Endothelial cell (in vitro differentiated cells): ENCODE measurements at regions not wholly inside any gene's neighbourhood (a gene's known extent, or its start where the extent isn't known, plus 50 kb on each side); places are given as distances from the start of the nearest gene placed in this dataset.

Experiments
- DNase-seq: peaks from one replicate; pipeline ENCODE4 v3.0.0; 2021; ENCODE audit warnings: low spot score
- H3K27ac Mint-ChIP-seq: one replicate; pipeline ENCODE4 v1.8.0; 2021; ENCODE audit warnings: mixed read lengths, inconsistent platforms; ENCODE audit not compliant: unreplicated experiment
- H3K27me3 Mint-ChIP-seq: one replicate; pipeline ENCODE4 v1.8.0; 2021; ENCODE audit warnings: mild to moderate bottlenecking, moderate library complexity, mixed read lengths, inconsistent platforms; ENCODE audit not compliant: unreplicated experiment
- H3K36me3 Mint-ChIP-seq: one replicate; pipeline ENCODE4 v1.8.0; 2021; ENCODE audit warnings: mild to moderate bottlenecking, low read depth, mixed read lengths, inconsistent platforms; ENCODE audit not compliant: unreplicated experiment
- H3K4me1 Mint-ChIP-seq: one replicate; pipeline ENCODE4 v1.8.0; 2021; ENCODE audit warnings: mild to moderate bottlenecking, mixed read lengths, inconsistent platforms; ENCODE audit not compliant: unreplicated experiment
- H3K4me3 Mint-ChIP-seq: one replicate; pipeline ENCODE4 v1.8.0; 2021; ENCODE audit warnings: mild to moderate bottlenecking, mixed read lengths, inconsistent platforms; ENCODE audit not compliant: unreplicated experiment
- H3K9me3 Mint-ChIP-seq: one replicate; pipeline ENCODE4 v1.8.0; 2021; ENCODE audit warnings: mixed read lengths, inconsistent platforms; ENCODE audit not compliant: unreplicated experiment
- TF ChIP-seq, protein P1 (sequence below): fragments of 200-600 bp; sonication (generic); IDR thresholded peaks from one replicate; pipeline ENCODE4 v1.5.0; 2021; ENCODE audit warnings: antibody characterized with exemption; ENCODE audit not compliant: unreplicated experiment

- Mint-ChIP-seq H3K9me3 (no peaks in the 10 kb centered on the region), H3K36me3 (no peaks in the 10 kb centered on the region), H3K4me1 (no peaks in the 10 kb centered on the region), H3K27me3 (no peaks in the 10 kb centered on the region), H3K27ac (no peak overlapping the region), H3K4me3 (no peak overlapping the region)
- TF ChIP-seq, protein P1, sequence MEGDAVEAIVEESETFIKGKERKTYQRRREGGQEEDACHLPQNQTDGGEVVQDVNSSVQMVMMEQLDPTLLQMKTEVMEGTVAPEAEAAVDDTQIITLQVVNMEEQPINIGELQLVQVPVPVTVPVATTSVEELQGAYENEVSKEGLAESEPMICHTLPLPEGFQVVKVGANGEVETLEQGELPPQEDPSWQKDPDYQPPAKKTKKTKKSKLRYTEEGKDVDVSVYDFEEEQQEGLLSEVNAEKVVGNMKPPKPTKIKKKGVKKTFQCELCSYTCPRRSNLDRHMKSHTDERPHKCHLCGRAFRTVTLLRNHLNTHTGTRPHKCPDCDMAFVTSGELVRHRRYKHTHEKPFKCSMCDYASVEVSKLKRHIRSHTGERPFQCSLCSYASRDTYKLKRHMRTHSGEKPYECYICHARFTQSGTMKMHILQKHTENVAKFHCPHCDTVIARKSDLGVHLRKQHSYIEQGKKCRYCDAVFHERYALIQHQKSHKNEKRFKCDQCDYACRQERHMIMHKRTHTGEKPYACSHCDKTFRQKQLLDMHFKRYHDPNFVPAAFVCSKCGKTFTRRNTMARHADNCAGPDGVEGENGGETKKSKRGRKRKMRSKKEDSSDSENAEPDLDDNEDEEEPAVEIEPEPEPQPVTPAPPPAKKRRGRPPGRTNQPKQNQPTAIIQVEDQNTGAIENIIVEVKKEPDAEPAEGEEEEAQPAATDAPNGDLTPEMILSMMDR, result no peak
- no peak for DNase-seq
Measured at GRCh38 chr18:42228581-42228980, 273.5 kb downstream of the PIK3C3 start.

DNA sequence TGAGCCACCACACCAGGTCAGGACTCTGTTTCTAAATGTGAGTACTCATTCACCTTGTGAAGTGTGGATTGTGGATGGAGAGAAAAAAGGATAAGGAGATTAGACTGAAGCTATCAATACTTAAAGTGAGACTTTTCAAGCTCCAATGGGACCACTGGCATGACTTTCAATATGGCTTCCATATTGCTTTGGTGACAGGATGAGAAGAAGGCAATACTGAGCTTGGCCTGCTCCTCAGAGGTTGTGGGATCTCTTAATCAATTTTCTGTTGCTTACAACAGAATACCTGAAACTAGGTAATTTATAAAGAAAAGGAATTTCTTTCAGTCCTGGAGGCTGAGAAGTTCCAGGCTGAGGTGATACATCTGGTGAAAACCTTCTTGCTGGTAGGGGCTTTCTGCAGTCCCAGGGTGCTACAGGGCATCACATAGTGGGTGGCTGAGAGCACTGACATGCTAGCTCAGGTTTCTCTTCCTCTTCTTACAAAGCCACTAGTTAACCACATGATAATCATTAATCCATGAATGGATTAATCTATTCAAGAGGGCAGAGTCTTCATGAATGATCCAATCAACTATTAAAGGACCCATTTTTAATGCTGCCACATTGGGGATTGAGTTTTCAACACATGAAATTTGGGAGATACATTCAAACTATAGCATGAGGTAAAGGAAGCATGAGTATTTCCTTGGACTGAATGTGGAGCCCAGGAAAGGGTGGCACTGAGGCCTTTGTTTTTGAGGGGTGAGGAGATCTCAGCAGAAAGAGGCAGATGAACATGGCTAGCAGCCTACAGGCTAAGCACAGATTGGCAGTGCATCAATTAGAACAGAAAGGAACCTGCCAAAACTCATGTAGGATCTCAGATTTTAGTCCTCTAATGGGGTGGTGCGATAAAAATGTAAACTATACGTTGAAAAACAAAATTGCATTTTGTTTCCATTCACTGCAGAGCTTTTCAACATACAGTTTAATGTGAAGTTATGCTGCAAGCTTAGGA lies 274.5 kb downstream of the PIK3C3 start:
- H3K27me3 Mint-ChIP-seq, result no peaks in the 10 kb centered on the region
- TF ChIP-seq, protein P1, result no peak
- no peak overlapping the region for H3K4me3 Mint-ChIP-seq
- H3K9me3 Mint-ChIP-seq, result no peaks in the 10 kb centered on the region
- H3K36me3 Mint-ChIP-seq, result no peaks in the 10 kb centered on the region
- DNase-seq, result no peak
- no peak overlapping the region for H3K27ac Mint-ChIP-seq
- H3K4me1 Mint-ChIP-seq, result no peaks in the 10 kb centered on the region

GRCh38 chr18:42230636-42231035 lies 275.6 kb downstream of the PIK3C3 start:
- Mint-ChIP-seq H3K27ac (no peak overlapping the region), H3K4me3 (no peak overlapping the region), H3K9me3 (no peaks in the 10 kb centered on the region), H3K36me3 (no peaks in the 10 kb centered on the region), H3K27me3 (no peaks in the 10 kb centered on the region), H3K4me1 (no peaks in the 10 kb centered on the region)
- TF ChIP-seq, protein P1, result no peak
- no peak for DNase-seq

DNA sequence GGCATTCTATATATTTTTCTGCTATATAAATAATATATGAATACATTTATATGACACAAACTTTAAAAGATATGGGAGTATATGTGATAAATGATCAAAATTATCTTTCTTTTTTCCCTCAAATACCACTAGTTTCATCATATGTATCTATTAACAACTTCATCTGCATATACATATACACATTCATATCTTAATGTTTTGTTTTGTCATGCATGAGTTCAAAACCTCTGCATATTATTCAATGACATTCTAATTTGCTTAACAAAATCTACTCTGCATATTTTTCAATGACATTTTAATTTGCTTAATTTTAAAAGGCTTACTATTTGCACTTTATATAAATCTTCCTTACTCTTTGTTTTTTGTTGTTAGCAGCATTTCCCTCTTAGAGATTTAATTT lies 276.2 kb downstream of the PIK3C3 start:
- TF ChIP-seq, protein P1, result no peak
- DNase-seq, result no peak
- H3K36me3 Mint-ChIP-seq, result no peaks in the 10 kb centered on the region
- H3K27ac Mint-ChIP-seq, result no peak overlapping the region
- H3K9me3 Mint-ChIP-seq, result no peaks in the 10 kb centered on the region
- no peaks in the 10 kb centered on the region for H3K4me1 Mint-ChIP-seq
- no peak overlapping the region for H3K4me3 Mint-ChIP-seq
- H3K27me3 Mint-ChIP-seq, result no peaks in the 10 kb centered on the region

DNA sequence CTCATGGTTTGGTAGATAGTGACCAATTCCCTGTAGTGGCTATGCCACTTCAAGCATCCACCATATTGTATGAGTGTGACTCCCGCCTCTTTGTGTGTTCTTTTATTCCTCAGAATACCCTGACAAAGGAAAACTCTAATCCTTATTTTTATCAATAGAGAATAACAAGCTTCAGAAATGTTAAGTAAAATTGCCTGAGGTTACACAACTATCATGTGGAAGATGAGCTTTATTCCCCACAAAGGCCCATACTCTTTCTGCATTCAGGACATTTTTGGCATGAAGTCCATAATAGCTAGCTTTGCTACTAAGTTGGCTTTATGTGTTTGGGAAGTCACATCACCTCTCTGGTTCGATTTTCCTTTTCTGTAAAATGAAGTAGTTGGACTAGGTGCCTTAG lies 276.8 kb downstream of the PIK3C3 start:
- H3K36me3 Mint-ChIP-seq, result no peaks in the 10 kb centered on the region
- H3K9me3 Mint-ChIP-seq, result no peaks in the 10 kb centered on the region
- no peak overlapping the region for H3K4me3 Mint-ChIP-seq
- no peak for DNase-seq
- no peak overlapping the region for H3K27ac Mint-ChIP-seq
- no peaks in the 10 kb centered on the region for H3K4me1 Mint-ChIP-seq
- TF ChIP-seq, protein P1, result no peak
- no peaks in the 10 kb centered on the region for H3K27me3 Mint-ChIP-seq
